ENCODE measurements at regions not wholly inside any gene's neighbourhood (a gene's known extent, or its start where the extent isn't known, plus 50 kb on each side); places are given as distances from the start of the nearest gene placed in this dataset. TPM values are rescaled to one million over a fixed set of nuclear protein-coding genes. Genes with fewer than 3 reads are reported as not detected.

DNA sequence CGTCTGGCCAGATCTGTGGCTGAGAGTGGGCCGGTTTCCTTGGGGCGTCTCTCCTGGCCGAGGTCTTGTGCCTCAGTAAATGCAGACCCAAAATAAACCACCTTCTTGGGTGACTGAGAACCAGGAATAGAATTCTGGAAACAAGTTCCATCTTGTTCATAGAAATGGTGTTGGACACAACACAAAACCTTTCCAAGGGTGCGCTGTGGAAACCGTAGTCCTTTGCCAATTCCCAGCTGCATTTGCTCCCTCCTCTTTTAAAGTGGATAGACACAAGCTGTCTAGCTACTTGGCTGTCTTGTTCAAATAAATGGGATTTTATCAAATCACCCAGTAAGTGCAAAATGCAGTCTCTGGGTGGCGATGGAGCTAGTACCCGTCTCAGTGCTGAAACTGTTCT lies 300.2 kb downstream of the SHANK2 start:
- ChIA-PET CTCF (no interaction called here), POLR2A (no interaction called here)
- H3K36me3 ChIP-seq (ENCODE audit: control insufficient read depth in 2 of 3, insufficient read depth in 3 of 3, low read length in 3 of 3): no peaks in the 10 kb centered on the region
- no peak overlapping the region for H3K4me3 ChIP-seq (ENCODE audit: low read length)
- H3K4me1 ChIP-seq (ENCODE audit: control insufficient read depth in 2 of 2, insufficient read depth in 2 of 2, low read length in 2 of 2): no peaks in the 10 kb centered on the region
- DNase-seq: no peak
- intact Hi-C loops (cut with micrococcal nuclease): no loop called here
- no peaks in the 10 kb centered on the region for H3K27me3 ChIP-seq (ENCODE audit: control insufficient read depth in 2 of 2, insufficient read depth in 2 of 2, low read length in 2 of 2)
- H3K27ac Mint-ChIP-seq: no peak overlapping the region
- H3K4me3 Mint-ChIP-seq: no peak overlapping the region
- H3K27me3 Mint-ChIP-seq: peaks cover 0 to 26% (median 6%) of the 10 kb centered on the region in 5 donors
- peaks cover 0 to 8% (median 0%) of the 10 kb centered on the region in 5 donors for H3K36me3 Mint-ChIP-seq
- H3K4me1 Mint-ChIP-seq: no peaks in the 10 kb centered on the region
- no peak for ATAC-seq
- H3K27ac ChIP-seq (ENCODE audit: low read depth, low read length): no peak overlapping the region
- no peaks in the 10 kb centered on the region for H3K9me3 ChIP-seq (ENCODE audit: control insufficient read depth in 2 of 3, low read length in 3 of 3)
- H3K9me3 Mint-ChIP-seq: peaks cover 0 to 17% (median 8%) of the 10 kb centered on the region in 11 donors

- H3K9me3 ChIP-seq (ENCODE audit: control insufficient read depth in 2 of 3, low read length in 3 of 3): no peaks in the 10 kb centered on the region
- H3K9me3 Mint-ChIP-seq: peaks cover 0 to 12% (median 7%) of the 10 kb centered on the region in 11 donors
- CTCF ChIA-PET: no interaction called here
Observed at GRCh38 chr11:70953720-70954119, 298.7 kb downstream of the SHANK2 start.

DNA sequence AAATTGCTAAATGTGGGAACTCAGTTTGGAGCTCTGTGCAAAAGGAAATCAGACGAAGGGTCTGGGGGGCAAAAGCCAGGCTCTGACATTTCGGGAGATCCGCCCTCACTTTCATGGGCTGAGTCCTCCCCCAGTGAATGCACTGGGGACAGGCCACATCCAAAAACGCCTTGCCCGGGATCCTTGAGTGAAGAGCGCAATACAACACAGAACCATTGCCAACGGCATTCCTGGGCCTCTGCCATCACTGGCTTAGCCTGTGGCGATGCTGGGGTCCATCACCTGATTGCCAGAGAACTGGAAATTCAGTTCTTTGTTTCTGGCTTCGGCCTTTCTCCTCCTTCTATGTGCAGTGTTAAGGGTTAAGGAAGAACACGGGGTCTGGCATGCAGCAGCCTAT lies 297.9 kb downstream of the SHANK2 start:
- H3K27ac Mint-ChIP-seq: no peak overlapping the region
- peaks cover 0 to 8% (median 0%) of the 10 kb centered on the region in 5 donors for H3K36me3 Mint-ChIP-seq
- Histone ChIP-seq H3K36me3 (ENCODE audit: control insufficient read depth in 2 of 3, insufficient read depth in 3 of 3, low read length in 3 of 3) (no peaks in the 10 kb centered on the region), H3K27ac (ENCODE audit: low read depth, low read length) (no peak overlapping the region), H3K4me3 (ENCODE audit: low read length) (no peak overlapping the region), H3K9me3 (ENCODE audit: control insufficient read depth in 2 of 3, low read length in 3 of 3) (no peaks in the 10 kb centered on the region), H3K27me3 (ENCODE audit: control insufficient read depth in 2 of 2, insufficient read depth in 2 of 2, low read length in 2 of 2) (no peaks in the 10 kb centered on the region), H3K4me1 (ENCODE audit: control insufficient read depth in 2 of 2, insufficient read depth in 2 of 2, low read length in 2 of 2) (no peaks in the 10 kb centered on the region)
- ATAC-seq: no peak
- H3K4me3 Mint-ChIP-seq: no peak overlapping the region
- intact Hi-C loops (cut with micrococcal nuclease): no loop called here
- H3K4me1 Mint-ChIP-seq: no peaks in the 10 kb centered on the region
- peaks cover 0 to 19% (median 0%) of the 10 kb centered on the region in 5 donors for H3K27me3 Mint-ChIP-seq
- peaks cover 0 to 12% (median 7%) of the 10 kb centered on the region in 11 donors for H3K9me3 Mint-ChIP-seq
- no peak for DNase-seq
- POLR2A ChIA-PET: no interaction called here
- CTCF ChIA-PET: no interaction called here

More at GRCh38 chr11:70953720-70954119, 298.7 kb downstream of the SHANK2 start:
- intact Hi-C loops (cut with micrococcal nuclease): no loop called here
- Histone ChIP-seq H3K36me3 (ENCODE audit: control insufficient read depth in 2 of 3, insufficient read depth in 3 of 3, low read length in 3 of 3) (no peaks in the 10 kb centered on the region), H3K27ac (ENCODE audit: low read depth, low read length) (no peak overlapping the region), H3K27me3 (ENCODE audit: control insufficient read depth in 2 of 2, insufficient read depth in 2 of 2, low read length in 2 of 2) (no peaks in the 10 kb centered on the region), H3K4me3 (ENCODE audit: low read length) (no peak overlapping the region), H3K4me1 (ENCODE audit: control insufficient read depth in 2 of 2, insufficient read depth in 2 of 2, low read length in 2 of 2) (no peaks in the 10 kb centered on the region)
- H3K27me3 Mint-ChIP-seq: peaks cover 0 to 19% (median 0%) of the 10 kb centered on the region in 5 donors
- peaks cover 0 to 8% (median 0%) of the 10 kb centered on the region in 5 donors for H3K36me3 Mint-ChIP-seq
- no peak overlapping the region for H3K27ac Mint-ChIP-seq
- ATAC-seq (no peak), DNase-seq (no peak)
- POLR2A ChIA-PET: no interaction called here
- H3K4me3 Mint-ChIP-seq: no peak overlapping the region
- H3K4me1 Mint-ChIP-seq: no peaks in the 10 kb centered on the region

Small RNAs in the stretch of these regions (microRNA-seq; reads per million reads assigned to microRNA genes)
- gene MIR3664 (ENCODE audit: borderline microRNAs expressed): not detected
